Suprapubic skin (tissue), 4 donors: ENCODE measurements at regions not wholly inside any gene's neighbourhood (a gene's known extent, or its start where the extent isn't known, plus 50 kb on each side); places are given as distances from the start of the nearest gene placed in this dataset.

ENCODE experiments used
- POLR2A ChIP-seq, 2 donors: fragments of 450-650 bp; IDR thresholded peaks; one replicate each; pipeline ENCODE4 v1.6.1; 2017; ENCODE audit warnings: antibody characterized with exemption in 2 of 2, mild to moderate bottlenecking in 2 of 2, moderate library complexity in 2 of 2
- POLR2AphosphoS5 ChIP-seq, 3 donors: sonication (generic); formaldehyde crosslinking; IDR thresholded peaks; one replicate each; pipeline ENCODE4 v1.6.1; 2017; ENCODE audit warnings: antibody characterized with exemption in 3 of 3
- TF ChIP-seq, protein P1 (sequence below), 2 donors: fragments of 200-600 bp in 1 of 2; fragments of 450-650 bp in 1 of 2; sonication (generic) in 1 of 2; IDR thresholded peaks; one replicate each; pipeline ENCODE4 v1.5.1; 2016 to 2019; ENCODE audit warnings: antibody characterized with exemption in 2 of 2, mild to moderate bottlenecking in 1 of 2, moderate library complexity in 1 of 2

DNA sequence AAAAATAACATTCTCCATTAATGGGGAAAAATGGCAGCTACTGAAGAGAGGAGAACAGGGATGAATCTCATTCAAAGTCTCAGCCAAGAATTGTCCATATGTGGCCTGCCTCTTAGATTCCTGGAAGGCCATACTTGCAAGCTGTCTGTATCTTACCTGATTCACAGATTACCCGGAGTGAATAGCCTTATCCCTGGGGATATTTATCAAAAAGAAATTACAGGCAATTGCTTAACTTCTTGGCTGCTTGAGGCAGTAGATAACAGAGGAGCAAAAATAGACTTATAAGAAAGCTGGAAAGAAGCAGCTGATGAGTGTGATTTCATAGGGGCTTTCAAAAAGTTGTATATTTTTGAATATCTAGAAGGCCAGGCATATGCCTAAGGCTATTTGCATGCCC is 68.8 kb upstream of the PPP1R2C start:
- no peak for TF ChIP-seq POLR2AphosphoS5 (IDR thresholded peaks at IDR 0.05)
- TF ChIP-seq, protein P1, sequence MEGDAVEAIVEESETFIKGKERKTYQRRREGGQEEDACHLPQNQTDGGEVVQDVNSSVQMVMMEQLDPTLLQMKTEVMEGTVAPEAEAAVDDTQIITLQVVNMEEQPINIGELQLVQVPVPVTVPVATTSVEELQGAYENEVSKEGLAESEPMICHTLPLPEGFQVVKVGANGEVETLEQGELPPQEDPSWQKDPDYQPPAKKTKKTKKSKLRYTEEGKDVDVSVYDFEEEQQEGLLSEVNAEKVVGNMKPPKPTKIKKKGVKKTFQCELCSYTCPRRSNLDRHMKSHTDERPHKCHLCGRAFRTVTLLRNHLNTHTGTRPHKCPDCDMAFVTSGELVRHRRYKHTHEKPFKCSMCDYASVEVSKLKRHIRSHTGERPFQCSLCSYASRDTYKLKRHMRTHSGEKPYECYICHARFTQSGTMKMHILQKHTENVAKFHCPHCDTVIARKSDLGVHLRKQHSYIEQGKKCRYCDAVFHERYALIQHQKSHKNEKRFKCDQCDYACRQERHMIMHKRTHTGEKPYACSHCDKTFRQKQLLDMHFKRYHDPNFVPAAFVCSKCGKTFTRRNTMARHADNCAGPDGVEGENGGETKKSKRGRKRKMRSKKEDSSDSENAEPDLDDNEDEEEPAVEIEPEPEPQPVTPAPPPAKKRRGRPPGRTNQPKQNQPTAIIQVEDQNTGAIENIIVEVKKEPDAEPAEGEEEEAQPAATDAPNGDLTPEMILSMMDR (IDR thresholded peaks at IDR 0.05) = no peak
- no peak for TF ChIP-seq POLR2A (IDR thresholded peaks at IDR 0.05)
